OCI-LY3 (cell line): ENCODE measurements at regions not wholly inside any gene's neighbourhood (a gene's known extent, or its start where the extent isn't known, plus 50 kb on each side); places are given as distances from the start of the nearest gene placed in this dataset.

Source experiments
- EZH2phosphoT487 ChIP-seq: fragments of 200-600 bp; shearing (Covaris generic); IDR thresholded peaks from 2 replicates; pipeline ENCODE4 v1.6.1; 2018; ENCODE audit warnings: antibody characterized with exemption, mixed run types, low read depth
- TF ChIP-seq, protein P1 (sequence below): fragments of 200-600, 300-600 bp; sonication (generic); IDR thresholded peaks from 2 replicates; pipeline ENCODE4 v1.5.1; 2014; ENCODE audit warnings: antibody characterized with exemption, low read length, low read depth

DNA sequence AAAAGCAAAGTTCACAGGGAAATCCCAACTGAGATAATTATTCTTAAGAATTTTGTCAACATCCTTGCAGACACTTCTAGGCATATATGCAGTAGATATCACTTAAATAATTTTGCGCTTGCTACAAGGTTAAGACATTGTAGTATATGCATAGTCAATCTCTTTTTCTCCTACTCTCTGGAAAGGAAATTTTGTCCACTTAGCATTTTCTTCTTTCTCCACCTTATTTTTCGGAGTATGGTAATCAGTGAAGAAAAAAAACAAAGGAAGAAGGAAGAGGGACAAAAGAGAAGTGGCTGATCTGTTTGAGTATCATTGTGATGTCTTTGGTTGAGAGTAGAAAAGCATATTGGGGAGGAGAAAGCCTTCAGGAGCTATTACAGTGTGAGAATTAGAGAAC lies 104.6 kb downstream of the LACC1 start:
- TF ChIP-seq, protein P1, sequence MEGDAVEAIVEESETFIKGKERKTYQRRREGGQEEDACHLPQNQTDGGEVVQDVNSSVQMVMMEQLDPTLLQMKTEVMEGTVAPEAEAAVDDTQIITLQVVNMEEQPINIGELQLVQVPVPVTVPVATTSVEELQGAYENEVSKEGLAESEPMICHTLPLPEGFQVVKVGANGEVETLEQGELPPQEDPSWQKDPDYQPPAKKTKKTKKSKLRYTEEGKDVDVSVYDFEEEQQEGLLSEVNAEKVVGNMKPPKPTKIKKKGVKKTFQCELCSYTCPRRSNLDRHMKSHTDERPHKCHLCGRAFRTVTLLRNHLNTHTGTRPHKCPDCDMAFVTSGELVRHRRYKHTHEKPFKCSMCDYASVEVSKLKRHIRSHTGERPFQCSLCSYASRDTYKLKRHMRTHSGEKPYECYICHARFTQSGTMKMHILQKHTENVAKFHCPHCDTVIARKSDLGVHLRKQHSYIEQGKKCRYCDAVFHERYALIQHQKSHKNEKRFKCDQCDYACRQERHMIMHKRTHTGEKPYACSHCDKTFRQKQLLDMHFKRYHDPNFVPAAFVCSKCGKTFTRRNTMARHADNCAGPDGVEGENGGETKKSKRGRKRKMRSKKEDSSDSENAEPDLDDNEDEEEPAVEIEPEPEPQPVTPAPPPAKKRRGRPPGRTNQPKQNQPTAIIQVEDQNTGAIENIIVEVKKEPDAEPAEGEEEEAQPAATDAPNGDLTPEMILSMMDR, result no peak
- no peak for TF ChIP-seq EZH2phosphoT487
